ENCODE measurements at regions not wholly inside any gene's neighbourhood (a gene's known extent, or its start where the extent isn't known, plus 50 kb on each side); places are given as distances from the start of the nearest gene placed in this dataset.

- Histone ChIP-seq H3K27me3 (no peaks in the 10 kb centered on the region), H3K27ac (no peak overlapping the region), H3K4me3 (no peak overlapping the region), H3K4me1 (peaks cover 0 to 21% of the 10 kb centered on the region in 2 donors), H3K9me3 (no peaks in the 10 kb centered on the region), H3K36me3 (no peaks in the 10 kb centered on the region)
- intact Hi-C loops (cut with DNase I): no loop called here
- no peak for TF ChIP-seq CTCF (IDR thresholded peaks at IDR 0.05)
- no peak for ATAC-seq
- DNase-seq: no peak
Measured at GRCh38 chr2:102091908-102092307, 50.6 kb upstream of the IL1R1 start.

- DNase-seq (no peak), ATAC-seq (no peak)
- Histone ChIP-seq H3K27ac (no peak overlapping the region), H3K27me3 (no peaks in the 10 kb centered on the region), H3K4me3 (no peak overlapping the region), H3K4me1 (peaks cover 0 to 21% of the 10 kb centered on the region in 2 donors), H3K36me3 (no peaks in the 10 kb centered on the region), H3K9me3 (no peaks in the 10 kb centered on the region)
- intact Hi-C loops (cut with DNase I): no loop called here
- no peak for TF ChIP-seq CTCF (IDR thresholded peaks at IDR 0.05)
Measured at GRCh38 chr2:102092535-102092934, 50.0 kb upstream of the IL1R1 start.
